Common myeloid progenitor, CD34-positive (primary cell): ENCODE measurements at regions not wholly inside any gene's neighbourhood (a gene's known extent, or its start where the extent isn't known, plus 50 kb on each side); places are given as distances from the start of the nearest gene placed in this dataset.
"Not testable (repeated sequence)": the region's sequence is repeated elsewhere in the genome, so short reads cannot be mapped to it uniquely, and the experiment has no call there.

ENCODE experiments used
- CTCF ChIA-PET: fragments of 350-600 bp; sonication (Branson Sonifier 250); formaldehyde crosslinking; loops from one replicate; lab custom pipeline; 2021; ENCODE audit warnings: antibody characterized with exemption; lab: Charles Lee
- POLR2A ChIA-PET: fragments of 350-600 bp; sonication (Branson Sonifier 250); formaldehyde crosslinking; loops from one replicate; lab custom pipeline; 2021; ENCODE audit warnings: antibody characterized with exemption; lab: Charles Lee
- DNase-seq, 3 donors: peaks; one replicate each; pipeline versions ENCODE4 v3.0.0 to v3.0.0-alpha.2; 2013
- H3K27ac ChIP-seq, 2 experiments: 1 replicate in 1 of 2; 2 replicates in 1 of 2; pipeline ENCODE4 v1.7.0; 2013; ENCODE audit warnings: inconsistent platforms in 2 of 2, low read length in 2 of 2, mild to moderate bottlenecking in 2 of 2, low read depth in 1 of 2, moderate library complexity in 1 of 2; ENCODE audit not compliant: severe bottlenecking in 2 of 2, insufficient read depth in 1 of 2, poor library complexity in 1 of 2
- H3K27me3 ChIP-seq, 5 experiments: replicated peaks in 2 of 5; 1 replicate in 3 of 5; 2 replicates in 2 of 5; pipeline versions ENCODE4 v1.6.1 to v1.7.0; 2013; ENCODE audit warnings: low read length in 4 of 5, mild to moderate bottlenecking in 2 of 5, moderate library complexity in 2 of 5, inconsistent platforms in 1 of 5; ENCODE audit not compliant: insufficient read depth in 5 of 5, control insufficient read depth in 4 of 5
- H3K36me3 ChIP-seq, 4 experiments: 1 replicate in 2 of 4; 2 replicates in 2 of 4; pipeline versions ENCODE4 v1.6.1 to v1.7.0; 2013; ENCODE audit warnings: low read length in 3 of 4, control low read depth in 1 of 4, mild to moderate bottlenecking in 1 of 4; ENCODE audit not compliant: control insufficient read depth in 4 of 4, insufficient read depth in 4 of 4
- H3K4me1 ChIP-seq, 4 experiments: 1 replicate in 3 of 4; 2 replicates in 1 of 4; pipeline versions ENCODE4 v1.6.1 to v1.7.1; 2013; ENCODE audit warnings: low read length in 3 of 4, mild to moderate bottlenecking in 3 of 4, control low read depth in 1 of 4, inconsistent platforms in 1 of 4, moderate library complexity in 1 of 4; ENCODE audit not compliant: control insufficient read depth in 4 of 4, insufficient read depth in 4 of 4; ENCODE audit errors: control extremely low read depth in 1 of 4
- H3K4me3 ChIP-seq, 7 experiments: 1 replicate in 4 of 7; 2 replicates in 3 of 7; pipeline versions ENCODE4 v1.5.1 to v1.7.0; 2013; ENCODE audit warnings: mild to moderate bottlenecking in 7 of 7, low read length in 6 of 7, moderate library complexity in 6 of 7, inconsistent platforms in 2 of 7, low read depth in 2 of 7, control low read depth in 1 of 7; ENCODE audit not compliant: insufficient read depth in 4 of 7, control insufficient read depth in 1 of 7; ENCODE audit errors: extremely low read depth in 1 of 7
- H3K9me3 ChIP-seq, 5 experiments: 1 replicate in 4 of 5; 2 replicates in 1 of 5; pipeline versions ENCODE4 v1.6.1 to v1.7.1; 2013; ENCODE audit warnings: low read length in 4 of 5, mild to moderate bottlenecking in 2 of 5, inconsistent platforms in 1 of 5, low read depth in 1 of 5, moderate library complexity in 1 of 5; ENCODE audit not compliant: control insufficient read depth in 4 of 5, insufficient read depth in 2 of 5; ENCODE audit errors: control extremely low read depth in 1 of 5
- WGBS: methylation state at CpG from one replicate; pipeline ENCODE4 v1.1.5; 2013; ENCODE audit not compliant: insufficient coverage; 5-methylcytosine and 5-hydroxymethylcytosine counted together

- no peak for DNase-seq
Measured at GRCh38 chr15:25245801-25246622, 192.8 kb downstream of the UBE3A start.

GRCh38 chr15:25246641-25247406 is 192.0 kb downstream of the UBE3A start:
- ChIA-PET POLR2A (no interaction called here), CTCF (no interaction called here)
- Histone ChIP-seq H3K27me3 (no peaks in the 10 kb centered on the region), H3K36me3 (no peaks in the 10 kb centered on the region), H3K27ac (no peak overlapping the region), H3K4me3 (no peak overlapping the region), H3K9me3 (peaks cover 0 to 64% (median 51%) of the 10 kb centered on the region in 5 experiments), H3K4me1 (no peaks in the 10 kb centered on the region)
- no peak for DNase-seq
- whole genome bisulfite sequencing = 92% methylated on average over 20 of the region's 20 CpGs

More at GRCh38 chr15:25245801-25246622, 192.8 kb downstream of the UBE3A start:
- no peaks in the 10 kb centered on the region for H3K36me3 ChIP-seq
- H3K4me1 ChIP-seq = no peaks in the 10 kb centered on the region
- no peaks in the 10 kb centered on the region for H3K27me3 ChIP-seq
- H3K9me3 ChIP-seq = peaks cover 0 to 68% (median 56%) of the 10 kb centered on the region in 5 experiments
- ChIA-PET POLR2A (no interaction called here), CTCF (no interaction called here)
- WGBS = 88% methylated on average over 17 of the region's 17 CpGs
- no peak overlapping the region for H3K27ac ChIP-seq
- H3K4me3 ChIP-seq = no peak overlapping the region

- Histone ChIP-seq H3K4me3 (no peak overlapping the region), H3K9me3 (peaks cover 0 to 62% (median 54%) of the 10 kb centered on the region in 5 experiments), H3K27me3 (no peaks in the 10 kb centered on the region), H3K36me3 (no peaks in the 10 kb centered on the region), H3K27ac (no peak overlapping the region), H3K4me1 (no peaks in the 10 kb centered on the region)
- POLR2A ChIA-PET = no interaction called here
- DNase-seq = no peak
- WGBS = 90% methylated on average over 7 of the region's 11 CpGs
- CTCF ChIA-PET = no interaction called here
Measured at GRCh38 chr15:25247407-25248038, 191.3 kb downstream of the UBE3A start.

- CTCF ChIA-PET, H3K4me1 ChIP-seq, POLR2A ChIA-PET, H3K36me3 ChIP-seq, H3K27ac ChIP-seq, H3K27me3 ChIP-seq, DNase-seq, H3K4me3 ChIP-seq: not testable (repeated sequence)
- peaks cover 0 to 57% (median 48%) of the 10 kb centered on the region in 5 experiments for H3K9me3 ChIP-seq
- no CpG with 5 or more reads among the region's 6 CpGs for WGBS
Measured at GRCh38 chr15:25248087-25248486, 190.7 kb downstream of the UBE3A start.

- Histone ChIP-seq H3K4me3 (no peak overlapping the region), H3K9me3 (peaks cover 0 to 55% (median 47%) of the 10 kb centered on the region in 5 experiments), H3K27me3 (no peaks in the 10 kb centered on the region), H3K4me1 (no peaks in the 10 kb centered on the region), H3K27ac (no peak overlapping the region), H3K36me3 (no peaks in the 10 kb centered on the region)
- ChIA-PET POLR2A (no interaction called here), CTCF (no interaction called here)
- WGBS = 96% methylated on average over 7 of the region's 8 CpGs
- DNase-seq = no peak
Measured at GRCh38 chr15:25248583-25249235, 190.1 kb downstream of the UBE3A start.

GRCh38 chr15:25249236-25250010 is 189.4 kb downstream of the UBE3A start:
- no peaks in the 10 kb centered on the region for H3K27me3 ChIP-seq
- ChIA-PET CTCF (no interaction called here), POLR2A (no interaction called here)
- H3K27ac ChIP-seq = no peak overlapping the region
- DNase-seq = no peak
- H3K4me1 ChIP-seq = no peaks in the 10 kb centered on the region
- H3K4me3 ChIP-seq = no peak overlapping the region
- H3K36me3 ChIP-seq = no peaks in the 10 kb centered on the region
- peaks cover 0 to 55% (median 49%) of the 10 kb centered on the region in 5 experiments for H3K9me3 ChIP-seq
- 95% methylated on average over 12 of the region's 13 CpGs for WGBS
